HEK293T (cell line): ENCODE measurements at regions not wholly inside any gene's neighbourhood (a gene's known extent, or its start where the extent isn't known, plus 50 kb on each side); places are given as distances from the start of the nearest gene placed in this dataset.

ENCODE experiments used
- ARNT ChIP-seq: fragments of 450-650 bp; IDR thresholded peaks from 2 replicates; pipeline ENCODE4 v1.6.1; 2017; ENCODE audit warnings: mild to moderate bottlenecking
- BHLHE40 ChIP-seq: fragments of 450-650 bp; IDR thresholded peaks from 2 replicates; pipeline ENCODE4 v1.6.1; 2016; ENCODE audit warnings: mild to moderate bottlenecking, moderate library complexity, borderline replicate concordance
- ELF4 ChIP-seq: fragments of 450-650 bp; IDR thresholded peaks from 2 replicates; pipeline ENCODE4 v1.6.1; 2017; ENCODE audit warnings: antibody characterized with exemption
- HDGF ChIP-seq: fragments of 450-650 bp; IDR thresholded peaks from 2 replicates; pipeline ENCODE4 v1.6.1; 2017; ENCODE audit warnings: antibody characterized with exemption, borderline replicate concordance
- L3MBTL2 ChIP-seq: fragments of 450-650 bp; conservative IDR thresholded peaks from 2 replicates; pipeline ENCODE4 v1.6.1; 2016; ENCODE audit warnings: mild to moderate bottlenecking
- SP1 ChIP-seq: fragments of 450-650 bp; IDR thresholded peaks from 2 replicates; pipeline ENCODE4 v1.6.1; 2017
- SUZ12 ChIP-seq: fragments of 450-650 bp; IDR thresholded peaks from 2 replicates; pipeline ENCODE4 v1.6.1; 2016; ENCODE audit warnings: mild to moderate bottlenecking
- ZNF384 ChIP-seq: fragments of 450-650 bp; IDR thresholded peaks from 2 replicates; pipeline ENCODE4 v1.6.1; 2016
- TF ChIP-seq, protein P1 (sequence below): fragments of 450-650 bp; IDR thresholded peaks from 2 replicates; pipeline ENCODE4 v1.6.1; 2016

DNA sequence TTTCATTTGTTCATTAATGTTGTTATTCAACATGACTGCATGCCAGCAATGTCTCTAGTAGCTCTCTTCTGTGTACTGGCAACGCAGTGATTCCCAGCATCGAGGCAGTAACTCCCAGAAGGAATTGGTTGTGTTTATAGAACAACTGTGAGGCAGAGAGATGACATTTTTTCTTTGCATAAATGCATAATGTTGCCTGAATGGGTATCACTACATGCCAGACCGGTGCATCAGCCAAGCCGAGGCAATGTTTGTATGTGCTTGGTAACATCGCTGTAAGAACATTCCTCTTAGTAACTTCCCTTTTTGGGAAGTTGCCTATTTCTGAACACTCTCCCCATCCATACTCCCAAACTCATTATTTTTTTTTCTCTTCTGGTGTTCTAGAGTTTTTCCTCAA, 182.9 kb downstream of the HTR7 start:
- TF ChIP-seq SP1 (no peak), HDGF (no peak), ELF4 (no peak), L3MBTL2 (no peak), ARNT (no peak), ZNF384 (no peak), SUZ12 (no peak), BHLHE40 (no peak)
- TF ChIP-seq, protein P1, sequence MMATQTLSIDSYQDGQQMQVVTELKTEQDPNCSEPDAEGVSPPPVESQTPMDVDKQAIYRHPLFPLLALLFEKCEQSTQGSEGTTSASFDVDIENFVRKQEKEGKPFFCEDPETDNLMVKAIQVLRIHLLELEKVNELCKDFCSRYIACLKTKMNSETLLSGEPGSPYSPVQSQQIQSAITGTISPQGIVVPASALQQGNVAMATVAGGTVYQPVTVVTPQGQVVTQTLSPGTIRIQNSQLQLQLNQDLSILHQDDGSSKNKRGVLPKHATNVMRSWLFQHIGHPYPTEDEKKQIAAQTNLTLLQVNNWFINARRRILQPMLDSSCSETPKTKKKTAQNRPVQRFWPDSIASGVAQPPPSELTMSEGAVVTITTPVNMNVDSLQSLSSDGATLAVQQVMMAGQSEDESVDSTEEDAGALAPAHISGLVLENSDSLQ = no peak
